Activated T-helper 1 cell treated with anti-CD3 and anti-CD28 coated beads, Interleukin-12 subunit alpha, Interleukin-12 subunit beta, Interleukin-2, Interleukin-4 antibody, amounts not matched to agents 30 ng/mL and 10 ng/mL and 1 ng/mL, durations not matched to agents 14 hours and 24 hours and 36 hours (primary cell): ENCODE measurements at regions not wholly inside any gene's neighbourhood (a gene's known extent, or its start where the extent isn't known, plus 50 kb on each side); places are given as distances from the start of the nearest gene placed in this dataset.
"Not testable (repeated sequence)": the region's sequence is repeated elsewhere in the genome, so short reads cannot be mapped to it uniquely, and the experiment has no call there.

Experiments
- DNase-seq: peaks from one replicate; pipeline ENCODE4 v3.0.0; 2021; ENCODE audit warnings: low spot score
- H3K27ac Mint-ChIP-seq: one replicate; pipeline ENCODE4 v1.8.0; 2021; ENCODE audit warnings: mild to moderate bottlenecking, mixed read lengths
- H3K27me3 Mint-ChIP-seq: one replicate; pipeline ENCODE4 v1.8.0; 2022; ENCODE audit warnings: mild to moderate bottlenecking, moderate library complexity, mixed read lengths; ENCODE audit not compliant: insufficient read depth
- H3K36me3 Mint-ChIP-seq: one replicate; pipeline ENCODE4 v1.8.0; 2021; ENCODE audit warnings: low read depth, mixed read lengths
- H3K4me1 Mint-ChIP-seq: one replicate; pipeline ENCODE4 v1.8.0; 2021; ENCODE audit warnings: low read depth, mixed read lengths
- H3K4me3 Mint-ChIP-seq: one replicate; pipeline ENCODE4 v1.8.0; 2021; ENCODE audit warnings: mild to moderate bottlenecking, moderate library complexity, mixed read lengths
- H3K9me3 Mint-ChIP-seq: one replicate; pipeline ENCODE4 v1.8.0; 2021; ENCODE audit warnings: mixed read lengths
- intact Hi-C: fragments of 100-400 bp; cut with micrococcal nuclease; formaldehyde crosslinking; loops from one replicate; pipeline ENCODE4 v1.15.1; 2024

DNA sequence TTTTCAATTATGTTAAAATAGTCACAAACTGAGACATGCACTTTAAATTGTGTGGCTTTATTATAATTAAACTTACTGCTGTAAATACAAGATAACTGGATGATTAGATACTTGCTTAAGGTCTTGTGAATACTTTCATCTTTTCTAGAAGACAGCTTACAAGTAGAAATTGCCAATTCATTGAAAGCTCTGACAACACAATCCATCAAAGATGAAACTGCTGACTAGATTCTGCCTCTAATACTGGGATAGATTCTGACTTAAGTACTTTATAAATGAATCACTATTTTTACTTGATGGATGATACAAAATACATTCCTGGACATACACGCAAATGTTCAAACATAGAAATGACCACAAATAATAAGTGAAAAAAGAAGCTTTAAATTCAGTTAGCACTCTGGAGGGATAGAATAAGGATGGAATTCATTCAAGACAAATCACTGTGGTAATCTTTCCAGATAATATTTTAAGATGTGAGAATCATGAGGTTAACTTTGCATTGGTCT is 876.8 kb downstream of the RPS29 start:
- Mint-ChIP-seq H3K9me3 (peaks cover 5% of the 10 kb centered on the region), H3K4me3 (no peak overlapping the region), H3K27me3 (no peaks in the 10 kb centered on the region), H3K4me1 (no peaks in the 10 kb centered on the region), H3K27ac (no peak overlapping the region), H3K36me3 (no peaks in the 10 kb centered on the region)
- no peak for DNase-seq
- intact Hi-C loops, result no loop called here

DNA sequence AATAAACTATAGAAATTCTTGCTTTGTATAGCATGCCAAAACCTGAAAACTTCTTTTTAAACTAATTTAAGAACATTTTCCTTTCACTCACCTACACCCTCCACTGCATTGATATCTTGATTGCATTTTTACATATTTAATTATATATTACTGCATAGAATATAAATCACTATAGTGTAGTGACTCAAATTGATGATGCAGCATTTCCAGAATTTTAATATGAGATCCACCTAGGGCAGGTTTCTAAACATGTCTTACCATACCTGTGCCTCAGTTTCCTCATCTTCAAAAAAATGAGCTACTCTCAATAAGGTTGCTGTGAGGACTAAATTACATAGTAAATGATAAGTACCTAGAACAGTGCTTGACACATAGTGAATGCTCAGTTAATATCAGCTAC is 881.5 kb downstream of the RPS29 start:
- H3K27me3 Mint-ChIP-seq, result no peaks in the 10 kb centered on the region

GRCh38 chr14:48703728-48704467 is 882.3 kb downstream of the RPS29 start:
- no peak overlapping the region for H3K4me3 Mint-ChIP-seq
- no peak for DNase-seq
- no peak overlapping the region for H3K27ac Mint-ChIP-seq
- peaks cover 20% of the 10 kb centered on the region for H3K9me3 Mint-ChIP-seq
- H3K27me3 Mint-ChIP-seq, result no peaks in the 10 kb centered on the region
- no peaks in the 10 kb centered on the region for H3K4me1 Mint-ChIP-seq
- H3K36me3 Mint-ChIP-seq, result no peaks in the 10 kb centered on the region
- intact Hi-C loops, result no loop called here

More for the DNA sequence above, 881.5 kb downstream of the RPS29 start:
- intact Hi-C loops, result no loop called here
- Mint-ChIP-seq H3K4me3 (no peak overlapping the region), H3K4me1 (no peaks in the 10 kb centered on the region), H3K27ac (no peak overlapping the region), H3K36me3 (no peaks in the 10 kb centered on the region), H3K9me3 (peaks cover 13% of the 10 kb centered on the region)
- DNase-seq, result no peak

- H3K4me1 Mint-ChIP-seq, intact Hi-C loops, H3K27ac Mint-ChIP-seq, DNase-seq, H3K4me3 Mint-ChIP-seq, H3K27me3 Mint-ChIP-seq, H3K36me3 Mint-ChIP-seq: not testable (repeated sequence)
- H3K9me3 Mint-ChIP-seq, result peaks cover 21% of the 10 kb centered on the region
Measured at GRCh38 chr14:48697362-48697761, 888.8 kb downstream of the RPS29 start.

DNA sequence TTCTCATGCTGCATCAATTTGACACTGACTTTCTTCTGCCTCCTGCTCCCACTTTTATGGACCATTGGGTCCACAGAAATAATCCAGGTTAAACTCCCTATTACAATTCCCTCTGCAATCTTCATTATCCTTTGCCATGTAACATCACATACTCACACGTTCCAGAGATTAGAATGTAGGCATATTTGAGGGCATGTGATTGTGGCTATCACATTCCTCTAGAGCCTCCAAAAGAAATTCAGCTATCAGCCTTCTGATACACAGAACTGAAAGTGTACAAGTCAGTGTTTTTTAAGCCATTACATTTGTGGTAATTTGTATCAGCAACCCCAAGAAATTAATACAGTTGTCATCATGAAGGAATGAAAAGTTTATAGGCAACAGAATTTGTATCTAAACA is 892.4 kb downstream of the RPS29 start:
- DNase-seq, result no peak
- H3K4me1 Mint-ChIP-seq, result no peaks in the 10 kb centered on the region
- H3K36me3 Mint-ChIP-seq, result no peaks in the 10 kb centered on the region
- no peak overlapping the region for H3K27ac Mint-ChIP-seq
- intact Hi-C loops, result no loop called here
- no peaks in the 10 kb centered on the region for H3K27me3 Mint-ChIP-seq
- peaks cover 6% of the 10 kb centered on the region for H3K9me3 Mint-ChIP-seq
- H3K4me3 Mint-ChIP-seq, result no peak overlapping the region

DNA sequence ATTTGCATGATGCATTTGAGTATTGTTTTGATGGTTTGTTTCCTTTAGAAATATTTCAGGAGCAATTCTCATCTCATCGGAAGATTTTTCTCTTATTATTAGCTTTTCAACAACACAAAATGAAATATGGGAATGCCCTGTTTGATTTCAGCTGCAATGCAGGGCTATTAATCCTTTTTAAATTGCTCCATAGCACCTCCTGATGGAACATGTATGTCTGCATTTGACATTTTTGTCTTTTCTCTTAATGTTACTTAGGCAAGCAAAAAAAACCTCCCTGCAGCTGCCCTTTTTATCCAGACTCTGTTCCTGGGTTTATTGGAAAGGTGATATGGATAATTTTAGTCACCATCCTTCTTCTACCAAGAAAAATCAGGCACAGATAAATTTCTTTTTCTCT is 895.8 kb downstream of the RPS29 start:
- H3K27me3 Mint-ChIP-seq, result no peaks in the 10 kb centered on the region
- intact Hi-C loops, result no loop called here
- no peaks in the 10 kb centered on the region for H3K4me1 Mint-ChIP-seq
- H3K36me3 Mint-ChIP-seq, result no peaks in the 10 kb centered on the region
- H3K9me3 Mint-ChIP-seq, result no peaks in the 10 kb centered on the region
- H3K4me3 Mint-ChIP-seq, result no peak overlapping the region
- H3K27ac Mint-ChIP-seq, result no peak overlapping the region
- no peak for DNase-seq

GRCh38 chr14:48686650-48687049 is 899.5 kb downstream of the RPS29 start:
- intact Hi-C loops, result no loop called here
- no peak overlapping the region for H3K27ac Mint-ChIP-seq
- no peaks in the 10 kb centered on the region for H3K27me3 Mint-ChIP-seq
- H3K4me1 Mint-ChIP-seq, result no peaks in the 10 kb centered on the region
- H3K4me3 Mint-ChIP-seq, result no peak overlapping the region
- no peak for DNase-seq
- no peaks in the 10 kb centered on the region for H3K36me3 Mint-ChIP-seq
- H3K9me3 Mint-ChIP-seq, result no peaks in the 10 kb centered on the region

DNA sequence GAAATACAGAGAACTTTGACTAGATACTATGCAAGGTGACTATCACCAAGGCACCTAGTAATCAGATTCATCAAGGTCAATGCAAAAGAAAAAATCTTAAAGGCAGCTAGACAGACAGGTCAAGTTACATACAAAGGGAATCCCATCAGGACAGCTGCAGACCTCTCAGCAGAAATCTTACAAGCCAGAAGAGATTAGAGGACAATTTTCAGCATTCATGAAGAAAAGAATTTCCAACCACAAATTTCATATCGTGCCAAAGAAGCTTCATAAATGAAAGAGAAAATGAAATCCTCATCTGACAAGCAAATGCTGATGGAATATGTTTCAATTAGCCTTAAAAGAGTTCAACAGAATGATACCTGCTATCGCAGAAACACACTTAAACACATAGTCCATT is 913.7 kb downstream of the RPS29 start:
- Mint-ChIP-seq H3K27me3 (no peaks in the 10 kb centered on the region), H3K4me1 (no peaks in the 10 kb centered on the region), H3K36me3 (no peaks in the 10 kb centered on the region), H3K4me3 (no peak overlapping the region), H3K27ac (no peak overlapping the region), H3K9me3 (peaks cover 10% of the 10 kb centered on the region)
- no peak for DNase-seq
- intact Hi-C loops, result no loop called here

GRCh38 chr14:48670939-48671338 is 915.2 kb downstream of the RPS29 start:
- intact Hi-C loops, result no loop called here
- Mint-ChIP-seq H3K4me1 (no peaks in the 10 kb centered on the region), H3K27ac (no peak overlapping the region), H3K36me3 (no peaks in the 10 kb centered on the region), H3K4me3 (no peak overlapping the region), H3K9me3 (peaks cover 10% of the 10 kb centered on the region), H3K27me3 (no peaks in the 10 kb centered on the region)
- no peak for DNase-seq

- H3K4me3 Mint-ChIP-seq, result no peak overlapping the region
- H3K4me1 Mint-ChIP-seq, result no peaks in the 10 kb centered on the region
- H3K36me3 Mint-ChIP-seq, result no peaks in the 10 kb centered on the region
- H3K27ac Mint-ChIP-seq, result no peak overlapping the region
- H3K9me3 Mint-ChIP-seq, result no peaks in the 10 kb centered on the region
- intact Hi-C loops, result no loop called here
- no peak for DNase-seq
- no peaks in the 10 kb centered on the region for H3K27me3 Mint-ChIP-seq
Measured at GRCh38 chr14:48665077-48665784, 920.9 kb downstream of the RPS29 start.

GRCh38 chr14:48643241-48643640 is 942.9 kb downstream of the RPS29 start:
- no peaks in the 10 kb centered on the region for H3K27me3 Mint-ChIP-seq
- no peak overlapping the region for H3K27ac Mint-ChIP-seq
- no peak for DNase-seq
- peaks cover 15% of the 10 kb centered on the region for H3K9me3 Mint-ChIP-seq
- intact Hi-C loops, result no loop called here
- H3K4me3 Mint-ChIP-seq, result no peak overlapping the region
- no peaks in the 10 kb centered on the region for H3K36me3 Mint-ChIP-seq
- no peaks in the 10 kb centered on the region for H3K4me1 Mint-ChIP-seq

DNA sequence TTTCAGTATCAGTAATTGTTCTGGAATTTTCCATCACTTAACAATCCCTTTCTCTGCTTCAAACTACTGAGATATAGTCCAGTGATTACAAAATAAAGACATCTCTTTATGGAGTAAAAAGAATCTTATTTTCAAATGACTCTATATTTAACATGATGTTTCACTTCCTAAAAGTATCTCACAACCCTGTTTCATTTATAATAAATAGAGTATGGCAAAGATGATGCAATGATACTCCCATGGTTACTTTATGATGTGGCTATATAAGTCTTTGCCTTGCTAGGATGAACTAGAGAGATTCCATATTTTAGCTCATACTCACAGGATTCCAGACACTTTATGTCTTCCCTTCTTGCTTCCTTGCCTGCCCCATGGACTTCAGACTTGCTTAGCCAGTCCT is 953.5 kb upstream of the MDGA2 start:
- Mint-ChIP-seq H3K27me3 (no peaks in the 10 kb centered on the region), H3K36me3 (no peaks in the 10 kb centered on the region), H3K4me1 (no peaks in the 10 kb centered on the region), H3K4me3 (no peak overlapping the region), H3K9me3 (peaks cover 6% of the 10 kb centered on the region), H3K27ac (no peak overlapping the region)
- intact Hi-C loops, result no loop called here
- DNase-seq, result no peak

DNA sequence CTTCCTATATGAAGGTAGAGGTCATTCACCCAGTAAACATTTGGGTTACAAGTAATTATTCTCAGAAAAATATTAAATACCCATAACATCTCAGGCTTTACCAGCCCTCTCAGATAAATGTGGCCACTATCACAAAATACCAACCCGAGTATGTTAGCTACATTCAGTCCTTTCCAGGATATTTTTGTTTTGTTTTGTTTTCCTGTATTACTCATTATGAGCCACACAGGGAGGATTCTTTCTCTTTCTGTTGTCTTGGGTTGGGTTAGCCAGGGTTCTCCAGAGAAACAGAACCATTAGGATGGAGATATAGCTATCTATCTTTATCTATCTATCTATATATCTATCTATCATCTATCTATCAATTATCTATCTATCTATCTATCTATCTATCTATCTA is 947.6 kb upstream of the MDGA2 start:
- H3K36me3 Mint-ChIP-seq, result no peaks in the 10 kb centered on the region
- H3K4me1 Mint-ChIP-seq, result no peaks in the 10 kb centered on the region
- no peak overlapping the region for H3K27ac Mint-ChIP-seq
- intact Hi-C loops, result no loop called here
- no peak overlapping the region for H3K4me3 Mint-ChIP-seq
- DNase-seq, result no peak
- no peaks in the 10 kb centered on the region for H3K27me3 Mint-ChIP-seq
- no peaks in the 10 kb centered on the region for H3K9me3 Mint-ChIP-seq
